ENCODE measurements at regions not wholly inside any gene's neighbourhood (a gene's known extent, or its start where the extent isn't known, plus 50 kb on each side); places are given as distances from the start of the nearest gene placed in this dataset.

- no peak for TF ChIP-seq CTCF (IDR thresholded peaks at IDR 0.05 in 8 of 11, conservative IDR thresholded peaks at IDR 0.05 in 3 of 11)
- no peak for TF ChIP-seq POLR2A (IDR thresholded peaks at IDR 0.05)
- no peak for TF ChIP-seq POLR2AphosphoS5 (IDR thresholded peaks at IDR 0.05)
- Histone ChIP-seq H3K4me3 (no peak overlapping the region), H3K27me3 (replicated peaks in 1 of 7) (no peaks in the 10 kb centered on the region), H3K4me1 (no peaks in the 10 kb centered on the region), H3K36me3 (no peaks in the 10 kb centered on the region), H3K27ac (no peak overlapping the region), H3K9me3 (peaks cover 0 to 7% (median 0%) of the 10 kb centered on the region in 8 donors)
- WGBS, 5 donors = 75 to 93% (median 86%) methylated on average over 1 of the region's 1 CpG
- intact Hi-C loops (cut with DNase I; ENCODE audit: low total_unique reads) = no loop called here
- no peak for DNase-seq
Observed at GRCh38 chr6:12522347-12522746, 194.2 kb upstream of the PHACTR1 start.

- H3K9me3 ChIP-seq = peaks cover 0 to 7% (median 0%) of the 10 kb centered on the region in 8 donors
- H3K27me3 ChIP-seq (replicated peaks in 1 of 7) = peaks cover 0 to 4% (median 0%) of the 10 kb centered on the region in 7 donors
- no peak for DNase-seq
- H3K4me1 ChIP-seq = no peaks in the 10 kb centered on the region
- WGBS, 5 donors = 82 to 98% (median 86%) methylated on average over 1 of the region's 1 CpG
- intact Hi-C loops (cut with DNase I; ENCODE audit: low total_unique reads) = no loop called here
- no peak overlapping the region for H3K27ac ChIP-seq
- H3K36me3 ChIP-seq = no peaks in the 10 kb centered on the region
- TF ChIP-seq POLR2AphosphoS5 (IDR thresholded peaks at IDR 0.05) = no peak
- TF ChIP-seq CTCF (IDR thresholded peaks at IDR 0.05 in 8 of 11, conservative IDR thresholded peaks at IDR 0.05 in 3 of 11) = no peak
- no peak overlapping the region for H3K4me3 ChIP-seq
Observed at GRCh38 chr6:12523726-12524125, 192.8 kb upstream of the PHACTR1 start.

GRCh38 chr6:12525276-12525675, 191.3 kb upstream of the PHACTR1 start:
- 79 to 98% (median 94%) methylated on average over 3 of the region's 3 CpGs for WGBS, 5 donors
- intact Hi-C loops (cut with DNase I; ENCODE audit: low total_unique reads) = no loop called here

GRCh38 chr6:12527339-12527738, 189.2 kb upstream of the PHACTR1 start:
- intact Hi-C loops (cut with DNase I; ENCODE audit: low total_unique reads) = no loop called here
- TF ChIP-seq CTCF (IDR thresholded peaks at IDR 0.05 in 8 of 11, conservative IDR thresholded peaks at IDR 0.05 in 3 of 11) (no peak), POLR2A (IDR thresholded peaks at IDR 0.05) (no peak), POLR2AphosphoS5 (IDR thresholded peaks at IDR 0.05) (no peak)
- H3K4me3 ChIP-seq = no peak overlapping the region
- DNase-seq = no peak
- H3K36me3 ChIP-seq = no peaks in the 10 kb centered on the region
- peak overlapping the region in 2 of 8 donors; percentile 46 to 73 for H3K27ac ChIP-seq
- H3K27me3 ChIP-seq (replicated peaks in 1 of 7) = peaks cover 0 to 4% (median 0%) of the 10 kb centered on the region in 7 donors
- WGBS, 5 donors = 71 to 88% (median 82%) methylated on average over 2 of the region's 2 CpGs
- H3K4me1 ChIP-seq = peaks cover 0 to 3% (median 0%) of the 10 kb centered on the region in 6 donors
- peaks cover 0 to 7% (median 0%) of the 10 kb centered on the region in 8 donors for H3K9me3 ChIP-seq

More at GRCh38 chr6:12525276-12525675, 191.3 kb upstream of the PHACTR1 start:
- TF ChIP-seq POLR2A (IDR thresholded peaks at IDR 0.05) (no peak), POLR2AphosphoS5 (IDR thresholded peaks at IDR 0.05) (no peak), CTCF (IDR thresholded peaks at IDR 0.05 in 8 of 11, conservative IDR thresholded peaks at IDR 0.05 in 3 of 11) (no peak)
- Histone ChIP-seq H3K4me3 (no peak overlapping the region), H3K27me3 (replicated peaks in 1 of 7) (peaks cover 0 to 4% (median 0%) of the 10 kb centered on the region in 7 donors), H3K36me3 (no peaks in the 10 kb centered on the region), H3K9me3 (peaks cover 0 to 7% (median 0%) of the 10 kb centered on the region in 8 donors), H3K27ac (no peak overlapping the region), H3K4me1 (peaks cover 0 to 3% (median 0%) of the 10 kb centered on the region in 6 donors)
- no peak for DNase-seq

All from spleen (tissue), 11 donors.